IPS-NIHi11 (cell line): ENCODE measurements at regions not wholly inside any gene's neighbourhood (a gene's known extent, or its start where the extent isn't known, plus 50 kb on each side); places are given as distances from the start of the nearest gene placed in this dataset.

Source experiments
- DNase-seq: peaks from one replicate; pipeline ENCODE4 v3.0.0; 2012; ENCODE audit warnings: mixed read lengths, low spot score

- DNase-seq, result no peak
Observed at GRCh38 chr5:24831989-24832388, 187.2 kb upstream of the CDH10 start.

GRCh38 chr5:24823625-24824024 is 178.8 kb upstream of the CDH10 start:
- no peak for DNase-seq

GRCh38 chr5:24819841-24820240 is 175.1 kb upstream of the CDH10 start:
- DNase-seq, result no peak

GRCh38 chr5:24817966-24818365 is 173.2 kb upstream of the CDH10 start:
- no peak for DNase-seq

- DNase-seq, result no peak
Observed at GRCh38 chr5:24816206-24816605, 171.4 kb upstream of the CDH10 start.

- DNase-seq, result no peak
Observed at GRCh38 chr5:24805230-24805629, 160.5 kb upstream of the CDH10 start.

- no peak for DNase-seq
Observed at GRCh38 chr5:24804221-24804681, 159.5 kb upstream of the CDH10 start.

GRCh38 chr5:24791326-24791725 is 146.5 kb upstream of the CDH10 start:
- DNase-seq, result no peak

GRCh38 chr5:24789611-24790351 is 145.0 kb upstream of the CDH10 start:
- DNase-seq, result no peak

- no peak for DNase-seq
Observed at GRCh38 chr5:24788829-24789514, 144.2 kb upstream of the CDH10 start.

- no peak for DNase-seq
Observed at GRCh38 chr5:24786108-24786507, 141.3 kb upstream of the CDH10 start.

GRCh38 chr5:24783596-24783995 is 138.8 kb upstream of the CDH10 start:
- DNase-seq, result no peak

GRCh38 chr5:24777392-24777791 is 132.6 kb upstream of the CDH10 start:
- DNase-seq, result no peak

- no peak for DNase-seq
Observed at GRCh38 chr5:24773261-24773660, 128.5 kb upstream of the CDH10 start.

- no peak for DNase-seq
Observed at GRCh38 chr5:24767086-24767485, 122.3 kb upstream of the CDH10 start.

GRCh38 chr5:24765219-24765618 is 120.4 kb upstream of the CDH10 start:
- DNase-seq, result no peak

- no peak for DNase-seq
Observed at GRCh38 chr5:24750355-24750754, 105.6 kb upstream of the CDH10 start.

GRCh38 chr5:24749701-24750100 is 104.9 kb upstream of the CDH10 start:
- DNase-seq, result no peak

GRCh38 chr5:24747327-24747726 is 102.5 kb upstream of the CDH10 start:
- no peak for DNase-seq

- DNase-seq, result no peak
Observed at GRCh38 chr5:24742334-24742733, 97.6 kb upstream of the CDH10 start.

- no peak for DNase-seq
Observed at GRCh38 chr5:24737163-24737562, 92.4 kb upstream of the CDH10 start.

GRCh38 chr5:24735284-24735683 is 90.5 kb upstream of the CDH10 start:
- DNase-seq, result no peak

GRCh38 chr5:24732184-24732583 is 87.4 kb upstream of the CDH10 start:
- DNase-seq, result no peak

- no peak for DNase-seq
Observed at GRCh38 chr5:24720743-24721142, 76.0 kb upstream of the CDH10 start.
